SK-N-SH (cell line): ENCODE measurements at regions not wholly inside any gene's neighbourhood (a gene's known extent, or its start where the extent isn't known, plus 50 kb on each side); places are given as distances from the start of the nearest gene placed in this dataset.

Experiments used
- CTCF ChIA-PET: fragments of 300-600, 350-600 bp; formaldehyde crosslinking; extraction: SDS; loops from one replicate; lab custom pipeline; 2021; lab: Yijun Ruan, JAX
- POLR2A ChIA-PET: fragments of 350-600 bp; sonication (Branson Sonifier 250); formaldehyde crosslinking; extraction: SDS; loops from one replicate; lab custom pipeline; 2020; ENCODE audit warnings: antibody characterized with exemption, inconsistent platforms; lab: Yijun Ruan, JAX
- DNase-seq: peaks from one replicate; pipeline ENCODE4 v3.0.0; 2012
- H2AFZ ChIP-seq: fragments of 200-600 bp; sonication (generic); 2 replicates; pipeline ENCODE4 v1.8.1; 2016; ENCODE audit warnings: antibody characterized with exemption, mild to moderate bottlenecking, low read depth
- H3F3A ChIP-seq: fragments of 200-600 bp; sonication (generic); replicated peaks from 2 replicates; pipeline ENCODE3; 2016; ENCODE audit warnings: antibody characterized with exemption, mild to moderate bottlenecking; ENCODE audit not compliant: insufficient read depth
- H3K27ac ChIP-seq, 2 experiments: fragments of 200-500 bp in 1 of 2; fragments of 200-600 bp in 1 of 2; sonication (Bioruptor generic) in 1 of 2; sonication (generic), shearing (Covaris generic) in 1 of 2; 2 replicates each; pipeline versions ENCODE4 v1.5.1 to v1.6.1; 2014 to 2016; ENCODE audit warnings: low read depth in 2 of 2, inconsistent platforms in 1 of 2, low read length in 1 of 2, mild to moderate bottlenecking in 1 of 2, mixed read lengths in 1 of 2
- H3K27me3 ChIP-seq: fragments of 200-600 bp; sonication (generic), shearing (Covaris generic); 2 replicates; pipeline ENCODE4 v1.6.1; 2016; ENCODE audit warnings: mixed run types; ENCODE audit not compliant: insufficient read depth
- H3K36me3 ChIP-seq, 2 experiments: fragments of 200-500 bp in 1 of 2; fragments of 200-600 bp in 1 of 2; sonication (Bioruptor generic) in 1 of 2; sonication (generic) in 1 of 2; replicated peaks in 1 of 2; 2 replicates each; pipeline versions ENCODE3 to v1.5.1; 2014 to 2016; ENCODE audit warnings: low read length in 1 of 2, mild to moderate bottlenecking in 1 of 2; ENCODE audit not compliant: insufficient read depth in 2 of 2, control insufficient read depth in 1 of 2
- H3K4me1 ChIP-seq, 2 experiments: fragments of 200-500 bp in 1 of 2; fragments of 200-600 bp in 1 of 2; sonication (Bioruptor generic) in 1 of 2; sonication (generic), shearing (Covaris generic) in 1 of 2; 2 replicates each; pipeline versions ENCODE4 v1.5.1 to v1.6.1; 2014 to 2016; ENCODE audit warnings: low read depth in 1 of 2, low read length in 1 of 2, mixed run types in 1 of 2; ENCODE audit not compliant: insufficient read depth in 2 of 2, control insufficient read depth in 1 of 2
- H3K4me2 ChIP-seq: fragments of 200-600 bp; sonication (generic), shearing (Covaris generic); 2 replicates; pipeline ENCODE4 v1.6.1; 2017; ENCODE audit warnings: mixed run types
- H3K4me3 ChIP-seq, 2 experiments: fragments of 200-500 bp in 1 of 2; fragments of 200-600 bp in 1 of 2; sonication (Bioruptor generic) in 1 of 2; sonication (generic), shearing (Covaris generic) in 1 of 2; 2 replicates each; pipeline versions ENCODE4 v1.5.1 to v1.8.1; 2014 to 2016; ENCODE audit warnings: low read depth in 2 of 2, inconsistent platforms in 1 of 2, low read length in 1 of 2, mild to moderate bottlenecking in 1 of 2, mixed read lengths in 1 of 2, moderate library complexity in 1 of 2
- H3K79me2 ChIP-seq: fragments of 200-600 bp; sonication (generic); 2 replicates; pipeline ENCODE4 v1.8.1; 2017; ENCODE audit warnings: mild to moderate bottlenecking; ENCODE audit not compliant: insufficient read depth
- H3K9ac ChIP-seq: fragments of 200-600 bp; sonication (generic); 2 replicates; pipeline ENCODE4 v1.6.1; 2017; ENCODE audit warnings: mixed run types
- H3K9me2 ChIP-seq: fragments of 200-600 bp; sonication (generic); 2 replicates; pipeline ENCODE4 v1.6.1; 2017; ENCODE audit warnings: mixed run types
- H3K9me3 ChIP-seq: fragments of 200-600 bp; sonication (generic); 2 replicates; pipeline ENCODE4 v1.6.1; 2017; ENCODE audit warnings: mixed run types, mild to moderate bottlenecking, moderate library complexity
- H4K20me1 ChIP-seq: fragments of 200-600 bp; sonication (generic); 2 replicates; pipeline ENCODE4 v1.6.1; 2017; ENCODE audit warnings: mild to moderate bottlenecking, mixed run types; ENCODE audit not compliant: insufficient read depth
- CTCF ChIP-seq: fragments of 200-600 bp; sonication (generic); IDR thresholded peaks from 2 replicates; pipeline ENCODE4 v1.6.1; 2017; ENCODE audit warnings: antibody characterized with exemption, mild to moderate bottlenecking, moderate library complexity
- EZH2phosphoT487 ChIP-seq: fragments of 200-600 bp; sonication (generic); IDR thresholded peaks from 2 replicates; pipeline ENCODE4 v1.6.1; 2017; ENCODE audit warnings: low read depth, mixed run types, mild to moderate bottlenecking, antibody characterized with exemption, moderate library complexity, borderline replicate concordance
- GABPA ChIP-seq: IDR thresholded peaks from 2 replicates; pipeline ENCODE4 v1.4.0; 2012; ENCODE audit warnings: low read depth, mild to moderate bottlenecking
- GATA2 ChIP-seq: sonication (generic); formaldehyde crosslinking; IDR thresholded peaks from 2 replicates; pipeline ENCODE4 v1.5.0; 2020; ENCODE audit warnings: mild to moderate bottlenecking, missing genetic modification reagents
- RAD21 ChIP-seq: IDR thresholded peaks from 2 replicates; pipeline ENCODE4 v1.6.1; 2012; ENCODE audit warnings: mild to moderate bottlenecking, low read length
- TCF12 ChIP-seq: IDR thresholded peaks from 2 replicates; pipeline ENCODE4 v1.4.0; 2012
- USF1 ChIP-seq: IDR thresholded peaks from 2 replicates; pipeline ENCODE4 v1.4.0; 2012; ENCODE audit warnings: low read depth, borderline replicate concordance
- WGBS: methylation state at CpG from one replicate; pipeline ENCODE4 v1.1.6; 2017; ENCODE audit warnings: low lambda C conversion rate; 5-methylcytosine and 5-hydroxymethylcytosine counted together
- TF ChIP-seq, protein P1 (sequence below): IDR thresholded peaks from 2 replicates; pipeline ENCODE4; 2012
- TF ChIP-seq, protein P2 (sequence below): IDR thresholded peaks from 2 replicates; pipeline ENCODE4 v1.6.1; 2012; ENCODE audit warnings: mild to moderate bottlenecking, low read depth, low read length, moderate library complexity

DNA sequence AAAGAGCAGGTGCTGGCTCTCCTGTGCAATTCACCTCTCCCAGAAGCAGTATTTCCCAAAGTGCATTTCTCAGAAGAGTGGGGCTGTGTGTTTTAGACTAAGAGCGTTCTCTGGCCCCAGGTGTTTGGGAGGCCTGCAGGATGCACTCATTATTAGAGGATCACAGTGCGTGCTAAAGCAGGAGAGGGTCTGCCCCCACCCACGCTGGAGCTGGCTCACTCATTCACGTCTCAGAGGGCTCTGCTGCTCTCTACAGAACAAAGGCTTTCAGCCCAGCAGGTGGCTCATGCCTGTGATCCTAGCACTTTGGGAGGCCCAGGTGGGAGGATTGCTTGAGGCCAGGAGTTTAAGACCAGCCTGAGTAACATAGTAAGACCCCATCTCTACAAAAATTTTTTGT is 756.7 kb downstream of the UQCRFS1 start:
- no peaks in the 10 kb centered on the region for H3K4me1 ChIP-seq
- no peak overlapping the region for H3K4me2 ChIP-seq
- ChIA-PET POLR2A (no interaction called here), CTCF (no interaction called here)
- 0% methylated on average over 2 of the region's 4 CpGs for WGBS
- no peak overlapping the region for H3K9ac ChIP-seq
- no peak for DNase-seq
- no peaks in the 10 kb centered on the region for H3F3A ChIP-seq
- no peaks in the 10 kb centered on the region for H3K9me2 ChIP-seq
- H3K36me3 ChIP-seq = no peaks in the 10 kb centered on the region
- TF ChIP-seq EZH2phosphoT487 = no peak
- TF ChIP-seq USF1 = no peak
- no peak for TF ChIP-seq TCF12
- TF ChIP-seq RAD21 = no peak
- no peak for TF ChIP-seq GABPA
- TF ChIP-seq CTCF = no peak
- H2AFZ ChIP-seq = no peak overlapping the region
- no peaks in the 10 kb centered on the region; the same call in 1 of the 2 replicates for H3K27me3 ChIP-seq
- no peak overlapping the region for H3K27ac ChIP-seq
- no peaks in the 10 kb centered on the region for H3K9me3 ChIP-seq
- no peaks in the 10 kb centered on the region for H3K79me2 ChIP-seq
- no peak overlapping the region for H3K4me3 ChIP-seq
- H4K20me1 ChIP-seq = no peaks in the 10 kb centered on the region

DNA sequence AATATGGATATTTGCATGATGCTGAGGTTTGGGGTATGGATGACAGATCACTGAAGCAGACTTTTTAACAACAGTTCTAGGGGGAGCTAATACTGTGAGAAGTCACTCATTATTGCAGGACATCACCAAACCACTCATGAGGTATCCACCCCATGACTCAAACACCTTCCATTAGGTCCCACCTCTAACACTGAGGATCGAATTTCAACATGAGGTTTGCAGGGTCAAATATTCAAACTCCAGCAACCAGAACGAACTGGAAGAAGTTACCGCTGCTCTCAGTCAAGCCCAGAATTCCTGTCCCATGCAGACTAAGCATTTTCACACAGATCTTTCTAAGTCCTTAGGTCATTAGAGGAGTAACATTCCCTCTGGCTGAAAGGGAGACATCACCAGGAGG is 758.9 kb downstream of the UQCRFS1 start:
- Histone ChIP-seq H3K9me3 (no peaks in the 10 kb centered on the region), H3K9ac (no peak overlapping the region), H2AFZ (no peak overlapping the region), H3K4me2 (no peak overlapping the region), H3F3A (no peaks in the 10 kb centered on the region), H3K4me3 (no peak overlapping the region), H3K36me3 (no peaks in the 10 kb centered on the region), H3K9me2 (no peaks in the 10 kb centered on the region), H3K27ac (no peak overlapping the region), H3K79me2 (no peaks in the 10 kb centered on the region), H3K4me1 (no peaks in the 10 kb centered on the region), H3K27me3 (no peaks in the 10 kb centered on the region; the same call in 1 of the 2 replicates), H4K20me1 (no peaks in the 10 kb centered on the region)
- 6% methylated on average over 3 of the region's 3 CpGs for WGBS
- TF ChIP-seq, protein P1, sequence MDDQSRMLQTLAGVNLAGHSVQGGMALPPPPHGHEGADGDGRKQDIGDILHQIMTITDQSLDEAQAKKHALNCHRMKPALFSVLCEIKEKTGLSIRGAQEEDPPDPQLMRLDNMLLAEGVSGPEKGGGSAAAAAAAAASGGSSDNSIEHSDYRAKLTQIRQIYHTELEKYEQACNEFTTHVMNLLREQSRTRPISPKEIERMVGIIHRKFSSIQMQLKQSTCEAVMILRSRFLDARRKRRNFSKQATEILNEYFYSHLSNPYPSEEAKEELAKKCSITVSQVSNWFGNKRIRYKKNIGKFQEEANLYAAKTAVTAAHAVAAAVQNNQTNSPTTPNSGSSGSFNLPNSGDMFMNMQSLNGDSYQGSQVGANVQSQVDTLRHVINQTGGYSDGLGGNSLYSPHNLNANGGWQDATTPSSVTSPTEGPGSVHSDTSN = no peak
- TF ChIP-seq, protein P2, sequence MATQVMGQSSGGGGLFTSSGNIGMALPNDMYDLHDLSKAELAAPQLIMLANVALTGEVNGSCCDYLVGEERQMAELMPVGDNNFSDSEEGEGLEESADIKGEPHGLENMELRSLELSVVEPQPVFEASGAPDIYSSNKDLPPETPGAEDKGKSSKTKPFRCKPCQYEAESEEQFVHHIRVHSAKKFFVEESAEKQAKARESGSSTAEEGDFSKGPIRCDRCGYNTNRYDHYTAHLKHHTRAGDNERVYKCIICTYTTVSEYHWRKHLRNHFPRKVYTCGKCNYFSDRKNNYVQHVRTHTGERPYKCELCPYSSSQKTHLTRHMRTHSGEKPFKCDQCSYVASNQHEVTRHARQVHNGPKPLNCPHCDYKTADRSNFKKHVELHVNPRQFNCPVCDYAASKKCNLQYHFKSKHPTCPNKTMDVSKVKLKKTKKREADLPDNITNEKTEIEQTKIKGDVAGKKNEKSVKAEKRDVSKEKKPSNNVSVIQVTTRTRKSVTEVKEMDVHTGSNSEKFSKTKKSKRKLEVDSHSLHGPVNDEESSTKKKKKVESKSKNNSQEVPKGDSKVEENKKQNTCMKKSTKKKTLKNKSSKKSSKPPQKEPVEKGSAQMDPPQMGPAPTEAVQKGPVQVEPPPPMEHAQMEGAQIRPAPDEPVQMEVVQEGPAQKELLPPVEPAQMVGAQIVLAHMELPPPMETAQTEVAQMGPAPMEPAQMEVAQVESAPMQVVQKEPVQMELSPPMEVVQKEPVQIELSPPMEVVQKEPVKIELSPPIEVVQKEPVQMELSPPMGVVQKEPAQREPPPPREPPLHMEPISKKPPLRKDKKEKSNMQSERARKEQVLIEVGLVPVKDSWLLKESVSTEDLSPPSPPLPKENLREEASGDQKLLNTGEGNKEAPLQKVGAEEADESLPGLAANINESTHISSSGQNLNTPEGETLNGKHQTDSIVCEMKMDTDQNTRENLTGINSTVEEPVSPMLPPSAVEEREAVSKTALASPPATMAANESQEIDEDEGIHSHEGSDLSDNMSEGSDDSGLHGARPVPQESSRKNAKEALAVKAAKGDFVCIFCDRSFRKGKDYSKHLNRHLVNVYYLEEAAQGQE = no peak
- no peak for TF ChIP-seq GATA2 (CRISPR knock-in tag)
- ChIA-PET CTCF (interaction anchor here (1.0 kb wide), 1 partner anchor 30 kb away, joined by 3 read pairs; no protein-coding TSS in a partner anchor), POLR2A (no interaction called here)
- no peak for DNase-seq
